HG03108 (cell line): ENCODE measurements at regions not wholly inside any gene's neighbourhood (a gene's known extent, or its start where the extent isn't known, plus 50 kb on each side); places are given as distances from the start of the nearest gene placed in this dataset.

Experiments
- ATAC-seq: cut with Tn5 transposase; IDR thresholded peaks from one replicate; pipeline ENCODE4 v1.9.1; 2021; ENCODE audit warnings: moderate library complexity; ENCODE audit not compliant: unreplicated experiment

- ATAC-seq = no peak
These were observed 729.7 kb downstream of the BRD1 start for GRCh38 chr22:49097966-49098365.

- ATAC-seq = no peak
These were observed 730.3 kb downstream of the BRD1 start for GRCh38 chr22:49097171-49097925.

GRCh38 chr22:49096476-49096875, 731.2 kb downstream of the BRD1 start:
- no peak for ATAC-seq

GRCh38 chr22:49095366-49095765, 732.3 kb downstream of the BRD1 start:
- ATAC-seq = no peak

- ATAC-seq = no peak
These were observed 732.8 kb downstream of the BRD1 start for GRCh38 chr22:49094858-49095257.

- ATAC-seq = no peak
These were observed 733.5 kb downstream of the BRD1 start for GRCh38 chr22:49094151-49094550.

GRCh38 chr22:49093192-49093880, 734.3 kb downstream of the BRD1 start:
- no peak for ATAC-seq

GRCh38 chr22:49092716-49093115, 735.0 kb downstream of the BRD1 start:
- no peak for ATAC-seq

GRCh38 chr22:49091917-49092545, 735.6 kb downstream of the BRD1 start:
- no peak for ATAC-seq

GRCh38 chr22:49091451-49091850, 736.2 kb downstream of the BRD1 start:
- no peak for ATAC-seq

- ATAC-seq = no peak
These were observed 736.9 kb downstream of the BRD1 start for GRCh38 chr22:49090853-49091135.

- ATAC-seq = no peak
These were observed 737.4 kb downstream of the BRD1 start for GRCh38 chr22:49090061-49090852.

- no peak for ATAC-seq
These were observed 738.6 kb downstream of the BRD1 start for GRCh38 chr22:49088801-49089791.

- no peak for ATAC-seq
These were observed 739.7 kb downstream of the BRD1 start for GRCh38 chr22:49087716-49088601.

- ATAC-seq = no peak
These were observed 740.5 kb downstream of the BRD1 start for GRCh38 chr22:49087198-49087597.

GRCh38 chr22:49086606-49087157, 741.0 kb downstream of the BRD1 start:
- ATAC-seq = no peak

GRCh38 chr22:49086181-49086580, 741.5 kb downstream of the BRD1 start:
- ATAC-seq = no peak

GRCh38 chr22:49084206-49084605, 743.5 kb downstream of the BRD1 start:
- no peak for ATAC-seq

- ATAC-seq = no peak
These were observed 744.1 kb downstream of the BRD1 start for GRCh38 chr22:49083607-49084006.
